ENCODE measurements at regions not wholly inside any gene's neighbourhood (a gene's known extent, or its start where the extent isn't known, plus 50 kb on each side); places are given as distances from the start of the nearest gene placed in this dataset.

- in situ Hi-C loops (cut with MboI; ENCODE audit: low sequenced_read_pairs in 4 of 4) (no loop called here), intact Hi-C loops (cut with DNase I; ENCODE audit: low total_unique reads) (loop anchor here (5.0 kb wide), 1 partner anchor 166 kb away; no protein-coding TSS in a partner anchor)
- H3K4me3 ChIP-seq, result no peak overlapping the region
- no peaks in the 10 kb centered on the region for H3K36me3 ChIP-seq
- peak in 1 of 2 donors; percentile 34 for DNase-seq
- H3K27me3 ChIP-seq, result no peaks in the 10 kb centered on the region
- no peak for TF ChIP-seq POLR2A (IDR thresholded peaks at IDR 0.05)
- TF ChIP-seq, protein P1, sequence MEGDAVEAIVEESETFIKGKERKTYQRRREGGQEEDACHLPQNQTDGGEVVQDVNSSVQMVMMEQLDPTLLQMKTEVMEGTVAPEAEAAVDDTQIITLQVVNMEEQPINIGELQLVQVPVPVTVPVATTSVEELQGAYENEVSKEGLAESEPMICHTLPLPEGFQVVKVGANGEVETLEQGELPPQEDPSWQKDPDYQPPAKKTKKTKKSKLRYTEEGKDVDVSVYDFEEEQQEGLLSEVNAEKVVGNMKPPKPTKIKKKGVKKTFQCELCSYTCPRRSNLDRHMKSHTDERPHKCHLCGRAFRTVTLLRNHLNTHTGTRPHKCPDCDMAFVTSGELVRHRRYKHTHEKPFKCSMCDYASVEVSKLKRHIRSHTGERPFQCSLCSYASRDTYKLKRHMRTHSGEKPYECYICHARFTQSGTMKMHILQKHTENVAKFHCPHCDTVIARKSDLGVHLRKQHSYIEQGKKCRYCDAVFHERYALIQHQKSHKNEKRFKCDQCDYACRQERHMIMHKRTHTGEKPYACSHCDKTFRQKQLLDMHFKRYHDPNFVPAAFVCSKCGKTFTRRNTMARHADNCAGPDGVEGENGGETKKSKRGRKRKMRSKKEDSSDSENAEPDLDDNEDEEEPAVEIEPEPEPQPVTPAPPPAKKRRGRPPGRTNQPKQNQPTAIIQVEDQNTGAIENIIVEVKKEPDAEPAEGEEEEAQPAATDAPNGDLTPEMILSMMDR (IDR thresholded peaks at IDR 0.05 in 4 of 5, conservative IDR thresholded peaks at IDR 0.05 in 1 of 5), result no peak
- no peaks in the 10 kb centered on the region for H3K9me3 ChIP-seq
- H3K27ac ChIP-seq, result peak overlapping the region in 1 of 4 donors; percentile 33
- ATAC-seq, result peak; percentile 50 to 60
- no peaks in the 10 kb centered on the region for H3K4me1 ChIP-seq
Measured at GRCh38 chr1:94636624-94637023, 95.1 kb upstream of the F3 start.

DNA sequence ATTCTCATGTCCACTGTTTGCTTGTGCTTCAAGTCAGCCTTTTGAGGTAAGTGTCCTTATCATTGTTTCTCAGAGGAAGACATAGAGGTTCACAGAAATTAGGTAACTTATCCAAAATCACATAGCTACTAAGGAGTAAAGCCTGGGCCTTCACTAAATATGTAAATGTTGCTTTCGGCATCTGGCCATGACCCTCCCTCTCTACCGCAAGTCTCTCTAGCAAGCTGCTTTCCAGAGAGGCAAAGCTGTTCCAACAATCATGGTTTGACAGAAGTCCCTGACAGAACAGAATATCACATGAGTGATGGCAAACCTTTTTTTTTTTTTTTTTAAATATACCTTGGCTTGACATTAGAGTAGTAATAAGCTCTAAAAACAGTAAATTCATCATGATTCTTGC, 94.5 kb upstream of the F3 start:
- no peaks in the 10 kb centered on the region for H3K27me3 ChIP-seq
- no peak for ATAC-seq
- H3K9me3 ChIP-seq, result no peaks in the 10 kb centered on the region
- TF ChIP-seq POLR2A (IDR thresholded peaks at IDR 0.05), result no peak
- TF ChIP-seq, protein P1 (IDR thresholded peaks at IDR 0.05 in 4 of 5, conservative IDR thresholded peaks at IDR 0.05 in 1 of 5), result no peak
- no peak overlapping the region for H3K4me3 ChIP-seq
- no peaks in the 10 kb centered on the region for H3K36me3 ChIP-seq
- no peaks in the 10 kb centered on the region for H3K4me1 ChIP-seq
- peak overlapping the region in 1 of 4 donors; percentile 33 for H3K27ac ChIP-seq
- in situ Hi-C loops (cut with MboI; ENCODE audit: low sequenced_read_pairs in 4 of 4) (no loop called here), intact Hi-C loops (cut with DNase I; ENCODE audit: low total_unique reads) (loop anchor here (5.0 kb wide), 1 partner anchor 166 kb away; no protein-coding TSS in a partner anchor)
- no peak for DNase-seq

DNA sequence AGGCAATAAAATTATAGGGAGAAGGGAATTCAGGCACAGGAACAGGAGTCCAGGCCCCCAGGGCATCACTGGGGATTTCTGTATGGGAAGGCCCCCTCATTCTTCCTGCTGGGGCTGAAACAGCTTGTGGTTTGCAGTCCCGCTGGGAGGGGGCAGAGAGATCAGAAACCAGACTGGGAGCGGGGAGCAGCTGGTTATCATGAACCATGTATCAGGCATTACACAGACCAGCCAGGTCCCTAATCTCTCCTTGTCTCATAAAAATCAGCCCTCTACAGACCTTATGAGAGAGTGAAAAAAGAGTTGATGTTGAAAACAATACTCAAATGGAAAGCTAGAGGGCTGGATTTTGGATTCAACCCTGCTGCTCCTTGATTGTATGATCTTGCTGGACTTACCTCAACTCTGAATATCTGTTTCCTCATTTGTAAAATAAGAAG, 93.4 kb upstream of the F3 start:
- DNase-seq, result no peak

GRCh38 chr1:94633051-94633450, 91.5 kb upstream of the F3 start:
- Histone ChIP-seq H3K4me1 (no peaks in the 10 kb centered on the region), H3K9me3 (no peaks in the 10 kb centered on the region), H3K27me3 (no peaks in the 10 kb centered on the region), H3K36me3 (no peaks in the 10 kb centered on the region), H3K27ac (no peak overlapping the region), H3K4me3 (no peak overlapping the region)
- no peak for ATAC-seq
- in situ Hi-C loops (cut with MboI; ENCODE audit: low sequenced_read_pairs in 4 of 4), result no loop called here
- no peak for DNase-seq
- intact Hi-C loops (cut with DNase I; ENCODE audit: low total_unique reads), result no loop called here
- TF ChIP-seq, protein P1 (IDR thresholded peaks at IDR 0.05 in 4 of 5, conservative IDR thresholded peaks at IDR 0.05 in 1 of 5), result no peak
- no peak for TF ChIP-seq POLR2A (IDR thresholded peaks at IDR 0.05)

More for the DNA sequence above, 93.4 kb upstream of the F3 start:
- no peak for TF ChIP-seq POLR2A (IDR thresholded peaks at IDR 0.05)
- TF ChIP-seq, protein P1 (IDR thresholded peaks at IDR 0.05 in 4 of 5, conservative IDR thresholded peaks at IDR 0.05 in 1 of 5), result no peak
- Histone ChIP-seq H3K4me3 (no peak overlapping the region), H3K9me3 (no peaks in the 10 kb centered on the region), H3K27me3 (no peaks in the 10 kb centered on the region), H3K4me1 (no peaks in the 10 kb centered on the region), H3K36me3 (no peaks in the 10 kb centered on the region), H3K27ac (peak overlapping the region in 2 of 4 donors; percentile 37 to 54)
- ATAC-seq, result peak; percentile 56 to 58
- intact Hi-C loops (cut with DNase I; ENCODE audit: low total_unique reads) (loop anchor here (5.0 kb wide), 1 partner anchor 167 kb away; no protein-coding TSS in a partner anchor), in situ Hi-C loops (cut with MboI; ENCODE audit: low sequenced_read_pairs in 4 of 4) (no loop called here)
